Uterus (tissue), 2 donors: ENCODE measurements at regions not wholly inside any gene's neighbourhood (a gene's known extent, or its start where the extent isn't known, plus 50 kb on each side); places are given as distances from the start of the nearest gene placed in this dataset.

ENCODE experiments used
- CTCF ChIP-seq, 4 experiments: fragments of 200-600 bp in 2 of 4; fragments of 450-650 bp in 2 of 4; sonication (generic) in 2 of 4; IDR thresholded peaks; one replicate each; pipeline ENCODE4 v1.5.1; 2016 to 2019; ENCODE audit warnings: antibody characterized with exemption in 4 of 4, mild to moderate bottlenecking in 2 of 4, moderate library complexity in 1 of 4
- POLR2A ChIP-seq, 2 donors: fragments of 450-650 bp; IDR thresholded peaks; one replicate each; pipeline ENCODE4 v1.6.1; 2016; ENCODE audit warnings: antibody characterized with exemption in 2 of 2, mild to moderate bottlenecking in 1 of 2, moderate library complexity in 1 of 2

- TF ChIP-seq CTCF (IDR thresholded peaks at IDR 0.05) (no peak), POLR2A (IDR thresholded peaks at IDR 0.05) (no peak)
These were observed 59.2 kb upstream of the LYRM9 start for GRCh38 chr17:27952366-27952765.
